NCI-H226 (cell line): ENCODE measurements at regions not wholly inside any gene's neighbourhood (a gene's known extent, or its start where the extent isn't known, plus 50 kb on each side); places are given as distances from the start of the nearest gene placed in this dataset.
A peak's percentile ranks its signal among the peaks of the same experiment; 100 is the strongest.

Experiments
- DNase-seq: peaks from one replicate; pipeline ENCODE4 v3.0.0-alpha.2; 2015

GRCh38 chr9:99282406-99282805, 60.3 kb downstream of the SEC61B start:
- no peak for DNase-seq

- DNase-seq, result no peak
These were observed 63.9 kb downstream of the SEC61B start for GRCh38 chr9:99285965-99286364.

GRCh38 chr9:99286536-99286935, 64.5 kb downstream of the SEC61B start:
- no peak for DNase-seq

GRCh38 chr9:99287641-99288040, 65.6 kb downstream of the SEC61B start:
- no peak for DNase-seq

GRCh38 chr9:99288830-99289229, 66.7 kb downstream of the SEC61B start:
- no peak for DNase-seq

GRCh38 chr9:99294850-99295461, 72.9 kb downstream of the SEC61B start:
- no peak for DNase-seq

- no peak for DNase-seq
These were observed 74.3 kb downstream of the SEC61B start for GRCh38 chr9:99296291-99296951.

- no peak for DNase-seq
These were observed 76.5 kb downstream of the SEC61B start for GRCh38 chr9:99298614-99299013.

GRCh38 chr9:99299211-99300102, 77.4 kb downstream of the SEC61B start:
- DNase-seq, result peak; percentile 54

GRCh38 chr9:99300103-99300439, 78.0 kb downstream of the SEC61B start:
- DNase-seq, result no peak

GRCh38 chr9:99300603-99301002, 78.5 kb downstream of the SEC61B start:
- no peak for DNase-seq

- no peak for DNase-seq
These were observed 81.1 kb downstream of the SEC61B start for GRCh38 chr9:99303177-99303576.

- no peak for DNase-seq
These were observed 83.0 kb downstream of the SEC61B start for GRCh38 chr9:99305124-99305523.

GRCh38 chr9:99305820-99306811, 84.0 kb downstream of the SEC61B start:
- no peak for DNase-seq

GRCh38 chr9:99307851-99308250, 85.8 kb downstream of the SEC61B start:
- no peak for DNase-seq

GRCh38 chr9:99309141-99309939, 87.3 kb downstream of the SEC61B start:
- no peak for DNase-seq

GRCh38 chr9:99312736-99313135, 90.7 kb downstream of the SEC61B start:
- no peak for DNase-seq

GRCh38 chr9:99319048-99319447, 97.0 kb downstream of the SEC61B start:
- no peak for DNase-seq

GRCh38 chr9:99322299-99322698, 100.2 kb downstream of the SEC61B start:
- DNase-seq, result peak; percentile 36

GRCh38 chr9:99326112-99326916, 104.2 kb downstream of the SEC61B start:
- no peak for DNase-seq

GRCh38 chr9:99326917-99327189, 104.8 kb downstream of the SEC61B start:
- no peak for DNase-seq
